ENCODE measurements at regions not wholly inside any gene's neighbourhood (a gene's known extent, or its start where the extent isn't known, plus 50 kb on each side); places are given as distances from the start of the nearest gene placed in this dataset.

GRCh38 chr17:72359274-72359673 is 238.5 kb downstream of the SOX9 start:
- Mint-ChIP-seq H3K4me1 (ENCODE audit: low read depth) (no peaks in the 10 kb centered on the region), H3K27ac (no peak overlapping the region), H3K36me3 (ENCODE audit: low read depth) (no peaks in the 10 kb centered on the region), H3K9me3 (peaks cover 9% of the 10 kb centered on the region), H3K27me3 (peaks cover 5% of the 10 kb centered on the region), H3K4me3 (no peak overlapping the region)
- DNase-seq = no peak
- no peaks in the 10 kb centered on the region for H3K36me3 ChIP-seq (ENCODE audit: insufficient read depth, low read length)
- TF ChIP-seq CTCF (IDR thresholded peaks at IDR 0.05) = no peak
- H3K4me3 ChIP-seq (ENCODE audit: low read length) = no peak overlapping the region
- no peak overlapping the region for H3K27ac ChIP-seq (ENCODE audit: low read depth in 1 of 2, low read length in 2 of 2)
- CTCF ChIA-PET = no interaction called here
- no peak for ATAC-seq (ENCODE audit: poor library complexity)
- intact Hi-C loops (cut with DNase I, micrococcal nuclease) = loop anchor here in 1 of 2 experiments (5.0 kb wide), 1 partner anchor 62 kb away; no protein-coding TSS in a partner anchor
- H3K4me1 ChIP-seq (ENCODE audit: insufficient read depth, low read length) = no peaks in the 10 kb centered on the region
- H3K27me3 ChIP-seq (ENCODE audit: control insufficient read depth in 1 of 2, insufficient read depth in 2 of 2, low read length in 2 of 2) = no peaks in the 10 kb centered on the region
- H3K9me3 ChIP-seq (ENCODE audit: control insufficient read depth in 1 of 2, insufficient read depth in 1 of 2, low read length in 2 of 2) = peaks cover 4 to 5% of the 10 kb centered on the region in 2 experiments
- POLR2A ChIA-PET = no interaction called here

GRCh38 chr17:72359811-72360210 is 239.0 kb downstream of the SOX9 start:
- Histone ChIP-seq H3K9me3 (ENCODE audit: control insufficient read depth in 1 of 2, insufficient read depth in 1 of 2, low read length in 2 of 2) (peaks cover 4 to 5% of the 10 kb centered on the region in 2 experiments), H3K27me3 (ENCODE audit: control insufficient read depth in 1 of 2, insufficient read depth in 2 of 2, low read length in 2 of 2) (peaks cover 0 to 3% of the 10 kb centered on the region in 2 experiments), H3K4me3 (ENCODE audit: low read length) (no peak overlapping the region), H3K36me3 (ENCODE audit: insufficient read depth, low read length) (no peaks in the 10 kb centered on the region), H3K27ac (ENCODE audit: low read depth in 1 of 2, low read length in 2 of 2) (no peak overlapping the region), H3K4me1 (ENCODE audit: insufficient read depth, low read length) (no peaks in the 10 kb centered on the region)
- no peak overlapping the region for H3K4me3 Mint-ChIP-seq
- intact Hi-C loops (cut with DNase I, micrococcal nuclease) = loop anchor here in 1 of 2 experiments (5.0 kb wide), 1 partner anchor 63 kb away; no protein-coding TSS in a partner anchor
- no peak for ATAC-seq (ENCODE audit: poor library complexity)
- H3K27ac Mint-ChIP-seq = no peak overlapping the region
- POLR2A ChIA-PET = no interaction called here
- DNase-seq = no peak
- H3K4me1 Mint-ChIP-seq (ENCODE audit: low read depth) = no peaks in the 10 kb centered on the region
- CTCF ChIA-PET = no interaction called here
- TF ChIP-seq CTCF (IDR thresholded peaks at IDR 0.05) = no peak
- H3K27me3 Mint-ChIP-seq = peaks cover 5% of the 10 kb centered on the region
- H3K9me3 Mint-ChIP-seq = peaks cover 9% of the 10 kb centered on the region
- no peaks in the 10 kb centered on the region for H3K36me3 Mint-ChIP-seq (ENCODE audit: low read depth)

GRCh38 chr17:72360386-72360940 is 239.6 kb downstream of the SOX9 start:
- no peaks in the 10 kb centered on the region for H3K36me3 Mint-ChIP-seq (ENCODE audit: low read depth)
- H3K4me1 Mint-ChIP-seq (ENCODE audit: low read depth) = no peaks in the 10 kb centered on the region
- Histone ChIP-seq H3K9me3 (ENCODE audit: control insufficient read depth in 1 of 2, insufficient read depth in 1 of 2, low read length in 2 of 2) (peaks cover 2 to 5% of the 10 kb centered on the region in 2 experiments), H3K27ac (ENCODE audit: low read depth in 1 of 2, low read length in 2 of 2) (no peak overlapping the region), H3K4me1 (ENCODE audit: insufficient read depth, low read length) (no peaks in the 10 kb centered on the region), H3K4me3 (ENCODE audit: low read length) (no peak overlapping the region), H3K36me3 (ENCODE audit: insufficient read depth, low read length) (no peaks in the 10 kb centered on the region), H3K27me3 (ENCODE audit: control insufficient read depth in 1 of 2, insufficient read depth in 2 of 2, low read length in 2 of 2) (peaks cover 0 to 3% of the 10 kb centered on the region in 2 experiments)
- no peak for TF ChIP-seq CTCF (IDR thresholded peaks at IDR 0.05)
- peaks cover 5% of the 10 kb centered on the region for H3K27me3 Mint-ChIP-seq
- no peak overlapping the region for H3K4me3 Mint-ChIP-seq
- intact Hi-C loops (cut with DNase I, micrococcal nuclease) = no loop called here
- CTCF ChIA-PET = no interaction called here
- no peak overlapping the region for H3K27ac Mint-ChIP-seq
- DNase-seq (no peak), ATAC-seq (ENCODE audit: poor library complexity) (no peak)
- POLR2A ChIA-PET = no interaction called here
- H3K9me3 Mint-ChIP-seq = peaks cover 9% of the 10 kb centered on the region

Data from CD4-positive, alpha-beta T cell (primary cell).